ENCODE measurements at regions not wholly inside any gene's neighbourhood (a gene's known extent, or its start where the extent isn't known, plus 50 kb on each side); places are given as distances from the start of the nearest gene placed in this dataset.

- DNase-seq (ENCODE audit: low spot score) (no peak), ATAC-seq (no peak), FAIRE-seq (no peak)
- Histone ChIP-seq H4K20me1 (ENCODE audit: insufficient read depth, low read length) (no peaks in the 10 kb centered on the region), H3K4me1 (ENCODE audit: insufficient read depth, low read length) (no peaks in the 10 kb centered on the region), H3K79me2 (ENCODE audit: insufficient read depth, low read length) (no peaks in the 10 kb centered on the region), H3K9me3 (ENCODE audit: low read length) (peaks cover 96% of the 10 kb centered on the region), H2AFZ (ENCODE audit: low read length) (no peak overlapping the region), H3K27ac (ENCODE audit: extremely low read length, insufficient read depth, low read length) (no peak overlapping the region), H3K36me3 (replicated peaks in 1 of 2; ENCODE audit: control insufficient read depth in 1 of 2, insufficient read depth in 2 of 2, low read length in 2 of 2) (no peaks in the 10 kb centered on the region), H3K4me3 (replicated peaks in 1 of 3; ENCODE audit: insufficient read depth in 1 of 3, low read depth in 2 of 3, low read length in 3 of 3) (no peak overlapping the region), H3K9ac (ENCODE audit: insufficient read depth, low read depth, low read length) (no peak overlapping the region), H3K4me2 (ENCODE audit: low read depth, low read length) (no peak overlapping the region), H3K27me3 (ENCODE audit: control insufficient read depth in 1 of 2, insufficient read depth in 2 of 2, low read length in 2 of 2) (no peaks in the 10 kb centered on the region)
- intact Hi-C loops (cut with micrococcal nuclease; ENCODE audit: unreplicated experiment): no loop called here
- no TSS peak for BruUV-seq (replicated peaks)
- 10% methylated on average over 3 of the region's 5 CpGs for WGBS (ENCODE audit: low lambda C conversion rate)
- in situ Hi-C loops (cut with HindIII; ENCODE audit: extremely low pct_ligation_motif_present, low pct_unique_long_range_greater_than_20kb): no loop called here
- ChIA-PET CTCF (ENCODE audit: low intra/inter-chr PET ratio, low total read pairs) (no interaction called here), POLR2A (no interaction called here)
- TF ChIP-seq, protein P1, sequence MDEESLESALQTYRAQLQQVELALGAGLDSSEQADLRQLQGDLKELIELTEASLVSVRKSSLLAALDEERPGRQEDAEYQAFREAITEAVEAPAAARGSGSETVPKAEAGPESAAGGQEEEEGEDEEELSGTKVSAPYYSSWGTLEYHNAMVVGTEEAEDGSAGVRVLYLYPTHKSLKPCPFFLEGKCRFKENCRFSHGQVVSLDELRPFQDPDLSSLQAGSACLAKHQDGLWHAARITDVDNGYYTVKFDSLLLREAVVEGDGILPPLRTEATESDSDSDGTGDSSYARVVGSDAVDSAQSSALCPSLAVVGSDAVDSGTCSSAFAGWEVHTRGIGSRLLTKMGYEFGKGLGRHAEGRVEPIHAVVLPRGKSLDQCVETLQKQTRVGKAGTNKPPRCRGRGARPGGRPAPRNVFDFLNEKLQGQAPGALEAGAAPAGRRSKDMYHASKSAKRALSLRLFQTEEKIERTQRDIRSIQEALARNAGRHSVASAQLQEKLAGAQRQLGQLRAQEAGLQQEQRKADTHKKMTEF (CRISPR knock-in tag; IDR thresholded peaks at IDR 0.05): no peak
- TF ChIP-seq CEBPB (IDR thresholded peaks at IDR 0.05; ENCODE audit: borderline replicate concordance, low read depth, low read length) (no peak), ZKSCAN8 (CRISPR knock-in tag; IDR thresholded peaks at IDR 0.05; ENCODE audit: borderline replicate concordance) (no peak), ZNF232 (CRISPR knock-in tag; IDR thresholded peaks at IDR 0.05; ENCODE audit: borderline replicate concordance) (no peak), ZNF672 (CRISPR knock-in tag; IDR thresholded peaks at IDR 0.05) (no peak), IRX3 (CRISPR knock-in tag; IDR thresholded peaks at IDR 0.05; ENCODE audit: borderline replicate concordance, low read depth) (no peak), EEA1 (CRISPR knock-in tag; IDR thresholded peaks at IDR 0.05; ENCODE audit: borderline replicate concordance) (no peak), ZNF687 (CRISPR knock-in tag; IDR thresholded peaks at IDR 0.05) (no peak), ZNF558 (CRISPR knock-in tag; IDR thresholded peaks at IDR 0.05; ENCODE audit: borderline replicate concordance) (no peak), ZNF580 (CRISPR knock-in tag; IDR thresholded peaks at IDR 0.05; ENCODE audit: borderline replicate concordance, low read depth) (no peak), RARG (CRISPR knock-in tag; IDR thresholded peaks at IDR 0.05; ENCODE audit: low read depth) (no peak)
- TF ChIP-seq, protein P2, sequence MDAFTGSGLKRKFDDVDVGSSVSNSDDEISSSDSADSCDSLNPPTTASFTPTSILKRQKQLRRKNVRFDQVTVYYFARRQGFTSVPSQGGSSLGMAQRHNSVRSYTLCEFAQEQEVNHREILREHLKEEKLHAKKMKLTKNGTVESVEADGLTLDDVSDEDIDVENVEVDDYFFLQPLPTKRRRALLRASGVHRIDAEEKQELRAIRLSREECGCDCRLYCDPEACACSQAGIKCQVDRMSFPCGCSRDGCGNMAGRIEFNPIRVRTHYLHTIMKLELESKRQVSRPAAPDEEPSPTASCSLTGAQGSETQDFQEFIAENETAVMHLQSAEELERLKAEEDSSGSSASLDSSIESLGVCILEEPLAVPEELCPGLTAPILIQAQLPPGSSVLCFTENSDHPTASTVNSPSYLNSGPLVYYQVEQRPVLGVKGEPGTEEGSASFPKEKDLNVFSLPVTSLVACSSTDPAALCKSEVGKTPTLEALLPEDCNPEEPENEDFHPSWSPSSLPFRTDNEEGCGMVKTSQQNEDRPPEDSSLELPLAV (CRISPR knock-in tag; conservative IDR thresholded peaks at IDR 0.05; ENCODE audit: low read depth): no peak
- TF ChIP-seq, protein P3, sequence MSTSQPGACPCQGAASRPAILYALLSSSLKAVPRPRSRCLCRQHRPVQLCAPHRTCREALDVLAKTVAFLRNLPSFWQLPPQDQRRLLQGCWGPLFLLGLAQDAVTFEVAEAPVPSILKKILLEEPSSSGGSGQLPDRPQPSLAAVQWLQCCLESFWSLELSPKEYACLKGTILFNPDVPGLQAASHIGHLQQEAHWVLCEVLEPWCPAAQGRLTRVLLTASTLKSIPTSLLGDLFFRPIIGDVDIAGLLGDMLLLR (CRISPR knock-in tag; IDR thresholded peaks at IDR 0.05): no peak
- TF ChIP-seq, protein P4, sequence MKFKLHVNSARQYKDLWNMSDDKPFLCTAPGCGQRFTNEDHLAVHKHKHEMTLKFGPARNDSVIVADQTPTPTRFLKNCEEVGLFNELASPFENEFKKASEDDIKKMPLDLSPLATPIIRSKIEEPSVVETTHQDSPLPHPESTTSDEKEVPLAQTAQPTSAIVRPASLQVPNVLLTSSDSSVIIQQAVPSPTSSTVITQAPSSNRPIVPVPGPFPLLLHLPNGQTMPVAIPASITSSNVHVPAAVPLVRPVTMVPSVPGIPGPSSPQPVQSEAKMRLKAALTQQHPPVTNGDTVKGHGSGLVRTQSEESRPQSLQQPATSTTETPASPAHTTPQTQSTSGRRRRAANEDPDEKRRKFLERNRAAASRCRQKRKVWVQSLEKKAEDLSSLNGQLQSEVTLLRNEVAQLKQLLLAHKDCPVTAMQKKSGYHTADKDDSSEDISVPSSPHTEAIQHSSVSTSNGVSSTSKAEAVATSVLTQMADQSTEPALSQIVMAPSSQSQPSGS (CRISPR knock-in tag; IDR thresholded peaks at IDR 0.05): no peak
These were observed 148.5 kb downstream of the HDGFL1 start for GRCh38 chr6:22717915-22718314.

Data from HepG2 (cell line).